DMS53 treated with DMSO at 0.1 percent for 48 hours (cell line): ENCODE measurements at regions not wholly inside any gene's neighbourhood (a gene's known extent, or its start where the extent isn't known, plus 50 kb on each side); places are given as distances from the start of the nearest gene placed in this dataset.
A peak's percentile ranks its signal among the peaks of the same experiment; 100 is the strongest.

Experiments used
- DNase-seq: peaks from one replicate; lab custom pipeline; 2025; ENCODE audit not compliant: unreplicated experiment; lab: John Stamatoyannopoulos, UW

DNA sequence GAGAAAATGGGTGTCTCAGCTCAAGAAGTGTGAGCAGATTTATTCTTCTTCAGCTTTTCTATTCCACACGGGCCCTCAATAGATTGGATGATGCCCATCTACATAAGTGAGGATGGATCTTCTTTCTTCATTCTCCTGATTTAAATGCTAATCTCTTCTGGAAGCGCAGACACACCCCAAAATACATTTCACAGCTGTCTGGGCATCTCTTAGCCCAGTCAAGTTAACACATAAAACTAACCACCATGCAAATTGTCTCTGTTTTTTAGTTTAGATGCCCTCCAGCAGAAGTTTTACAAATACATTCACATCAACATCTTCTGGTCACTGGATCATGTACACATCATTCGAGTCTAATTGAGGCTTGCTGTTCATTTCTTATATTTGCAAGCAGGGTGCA, 249.0 kb upstream of the VCX3A start:
- no peak for DNase-seq

DNA sequence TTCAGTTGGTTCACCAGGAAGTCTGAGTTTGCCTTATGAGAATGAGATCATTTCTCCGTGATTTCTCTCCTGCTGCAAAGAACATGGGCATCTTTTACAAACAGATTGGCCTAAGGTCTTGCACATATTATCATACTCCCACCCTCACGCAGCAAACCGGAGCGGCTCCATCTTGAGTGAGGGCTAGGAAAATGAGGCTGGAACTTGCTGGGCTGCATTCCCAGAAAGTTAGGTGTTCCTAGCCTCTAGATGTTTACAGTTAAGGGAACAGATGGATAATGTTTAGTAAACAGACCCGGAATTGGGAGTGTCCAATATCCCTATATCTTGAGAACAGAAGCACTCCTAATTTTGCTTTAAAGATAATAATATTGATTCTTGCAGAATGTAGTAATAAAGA, 247.9 kb upstream of the VCX3A start:
- DNase-seq, result no peak

DNA sequence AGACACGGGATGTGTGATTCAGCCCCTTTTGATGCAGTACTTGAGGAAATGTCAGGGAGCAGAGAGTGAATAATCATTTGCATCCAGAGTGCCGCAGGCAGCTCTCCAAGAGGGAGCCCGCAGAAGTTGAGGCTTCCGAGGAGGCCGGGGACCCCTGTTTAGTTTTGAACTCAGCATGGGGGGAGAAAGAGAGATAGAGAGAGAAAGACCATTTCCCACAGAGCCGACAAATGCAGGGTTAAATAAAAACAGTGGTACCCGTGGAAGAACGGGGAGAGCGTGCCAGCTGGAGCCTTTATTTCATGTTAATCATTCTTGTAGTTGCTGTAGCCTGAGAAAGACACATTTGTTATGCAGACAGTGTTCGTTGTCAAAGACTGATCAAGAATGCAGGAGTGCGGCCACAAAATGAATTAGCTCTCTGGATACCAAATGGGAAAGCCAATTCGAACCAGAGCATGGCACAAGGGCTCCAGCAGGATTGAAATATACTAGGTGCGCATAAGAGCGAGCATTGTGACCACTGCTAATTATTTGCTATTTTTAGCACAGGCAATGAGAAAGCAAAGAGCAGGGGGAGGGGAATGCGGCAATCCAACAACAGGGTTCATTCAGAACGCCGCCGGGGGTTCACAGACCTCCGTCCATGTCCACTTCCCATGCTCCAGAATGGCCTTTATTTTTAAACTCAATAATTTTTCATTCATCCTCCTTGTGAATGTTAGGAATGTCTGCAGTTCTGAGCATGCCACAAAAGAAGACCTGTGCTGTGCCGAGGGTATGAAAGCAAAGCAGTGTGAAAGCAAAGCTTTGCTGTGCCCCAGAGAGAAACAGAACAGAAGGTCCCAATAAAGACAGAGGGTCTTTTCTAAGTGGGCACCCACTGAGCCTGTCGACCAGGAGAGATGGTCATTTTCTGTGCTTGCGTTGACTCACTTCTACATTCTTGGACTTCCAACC, 243.9 kb upstream of the VCX3A start:
- no peak for DNase-seq

DNA sequence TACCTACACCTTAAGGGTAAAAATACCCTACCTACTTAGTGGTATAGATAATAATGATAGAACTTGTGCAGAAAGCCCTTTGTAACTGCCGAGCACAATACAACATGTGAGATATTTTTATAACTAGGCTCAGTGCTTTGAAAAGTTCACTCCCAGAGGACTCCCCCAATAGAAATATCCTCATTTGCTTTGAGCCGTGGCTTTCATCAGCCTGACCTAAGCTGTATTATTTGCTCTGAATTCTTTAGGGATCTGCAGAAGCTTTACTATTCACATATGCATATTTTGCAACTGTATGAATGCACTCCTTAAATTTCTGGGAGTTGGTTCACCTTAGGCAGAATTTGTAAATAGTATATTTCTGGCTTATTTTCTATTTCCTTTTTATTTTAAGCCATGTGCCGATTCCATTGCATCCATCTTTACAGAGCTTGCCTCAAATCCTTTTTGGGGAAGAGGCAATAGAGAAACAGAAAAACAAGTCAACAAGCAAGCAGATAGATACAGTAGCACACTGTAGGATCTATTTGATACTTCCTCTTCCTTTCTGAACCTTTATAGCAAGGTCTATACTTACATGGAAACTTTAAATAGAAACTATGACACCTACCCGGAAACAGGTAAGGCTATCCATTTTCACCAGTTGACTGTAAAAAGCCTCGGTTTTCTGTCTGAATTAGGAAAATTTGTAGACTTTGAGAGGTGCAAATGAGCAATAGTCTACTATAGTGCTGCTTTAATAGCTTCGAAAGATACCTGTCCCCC, 242.5 kb upstream of the VCX3A start:
- no peak for DNase-seq

DNA sequence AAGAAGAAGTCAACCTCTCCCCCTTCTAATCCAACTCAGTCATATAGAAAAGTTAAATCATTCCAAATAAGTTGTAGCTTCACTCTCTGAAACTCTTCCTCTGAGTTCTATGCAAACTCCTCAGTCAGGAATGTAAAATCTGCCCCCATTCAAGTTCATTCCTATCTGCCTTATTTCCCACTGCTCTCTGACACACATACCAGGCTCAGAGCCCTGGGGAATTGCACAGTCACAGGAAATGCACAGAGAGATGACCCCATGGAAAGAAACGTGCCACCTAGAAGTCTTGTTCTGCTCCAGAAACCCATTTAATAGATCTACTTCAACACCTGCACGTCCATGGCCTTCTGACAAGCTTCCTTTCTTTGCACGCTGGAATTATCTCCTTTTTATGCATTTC, 236.0 kb upstream of the VCX3A start:
- no peak for DNase-seq

DNA sequence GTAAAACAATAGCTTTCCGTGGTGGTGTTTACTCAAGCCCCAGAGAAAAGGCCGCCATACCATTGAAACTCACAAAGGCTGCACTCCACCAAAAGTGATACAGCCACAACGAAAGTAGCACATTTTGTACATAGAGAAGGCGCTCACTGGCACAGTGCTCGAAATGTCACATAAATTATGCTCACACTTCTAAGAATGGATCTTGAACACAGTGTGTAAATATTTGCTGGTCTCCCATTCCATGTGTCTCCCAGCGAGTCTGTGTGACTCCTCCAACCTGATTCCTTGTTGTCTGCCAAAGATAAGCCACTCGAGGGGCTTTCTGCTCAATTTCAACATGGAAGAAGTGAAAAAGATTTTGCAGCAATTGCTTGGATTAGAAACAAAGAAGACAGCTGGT, 234.0 kb upstream of the VCX3A start:
- peak; percentile 10 for DNase-seq

DNA sequence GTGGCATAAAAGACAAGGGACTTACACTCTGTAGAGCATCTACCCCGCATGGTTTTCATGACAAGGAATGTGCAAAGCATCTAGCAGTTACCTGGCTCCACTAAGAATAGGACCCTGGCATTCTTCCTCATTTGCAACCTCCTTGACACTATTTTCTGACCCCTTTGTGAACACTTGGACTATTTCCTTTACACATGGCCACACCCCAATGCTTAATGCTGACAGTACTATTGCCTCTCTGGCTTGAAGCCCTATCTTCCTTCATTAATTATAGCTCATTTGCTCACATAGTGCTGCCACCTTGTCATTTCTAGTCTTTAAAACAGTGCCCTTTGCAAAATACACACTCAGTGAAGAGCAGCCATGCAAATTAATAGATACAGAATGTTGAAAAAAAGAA, 226.3 kb upstream of the VCX3A start:
- DNase-seq, result no peak

DNA sequence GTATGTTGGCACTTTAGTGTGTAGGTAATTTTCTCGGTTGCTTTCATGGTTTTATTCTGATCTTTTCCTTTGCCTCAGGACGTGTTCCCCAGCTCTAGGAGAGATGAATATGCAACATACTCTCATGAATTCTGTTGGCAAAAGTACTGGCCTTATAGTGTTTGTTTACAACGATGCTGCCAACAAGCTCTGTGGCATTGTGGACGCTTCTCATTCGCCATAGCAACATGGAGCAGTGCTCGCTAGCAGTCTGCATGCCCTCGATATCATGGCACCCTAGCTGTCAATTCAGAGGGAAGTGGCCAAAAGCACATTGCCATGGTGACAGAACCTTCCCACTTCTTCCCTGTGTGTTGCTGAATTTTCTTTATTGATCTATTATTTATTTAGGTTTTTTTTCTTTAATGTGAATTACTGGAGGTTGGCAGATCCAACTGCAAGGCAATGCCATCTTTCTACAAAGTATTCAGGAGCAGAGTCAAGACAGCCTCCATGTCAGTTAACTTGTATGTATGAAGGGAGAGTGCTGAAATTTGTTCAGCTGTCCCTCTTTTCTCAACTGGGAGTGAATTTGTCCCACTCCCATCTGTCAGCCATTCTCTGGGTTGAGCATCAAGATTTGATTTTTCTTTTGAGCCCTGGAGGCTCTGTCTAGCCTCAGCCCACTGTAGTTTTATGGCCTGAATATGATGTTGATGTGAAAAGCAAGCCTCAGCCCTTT, 224.9 kb upstream of the VCX3A start:
- DNase-seq, result no peak

DNA sequence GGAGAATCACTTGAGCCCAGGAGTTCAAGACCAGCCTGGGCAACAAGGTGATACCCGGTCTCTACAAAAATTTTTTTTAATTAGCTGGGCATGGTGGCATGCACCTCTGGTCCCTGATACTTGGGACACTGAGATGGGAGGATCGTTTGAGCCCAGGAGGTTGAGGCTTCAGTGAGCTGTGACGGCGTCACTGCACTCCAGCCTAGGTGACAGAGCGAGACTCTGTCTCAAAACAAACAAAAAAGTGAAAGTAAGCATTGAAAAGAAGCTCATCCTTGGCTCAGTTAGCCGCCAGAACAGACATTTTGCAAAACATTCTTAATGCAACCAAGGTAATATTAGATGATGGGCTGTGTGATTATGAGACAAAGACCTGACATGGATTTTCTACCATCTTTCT, 223.3 kb upstream of the VCX3A start:
- no peak for DNase-seq

DNA sequence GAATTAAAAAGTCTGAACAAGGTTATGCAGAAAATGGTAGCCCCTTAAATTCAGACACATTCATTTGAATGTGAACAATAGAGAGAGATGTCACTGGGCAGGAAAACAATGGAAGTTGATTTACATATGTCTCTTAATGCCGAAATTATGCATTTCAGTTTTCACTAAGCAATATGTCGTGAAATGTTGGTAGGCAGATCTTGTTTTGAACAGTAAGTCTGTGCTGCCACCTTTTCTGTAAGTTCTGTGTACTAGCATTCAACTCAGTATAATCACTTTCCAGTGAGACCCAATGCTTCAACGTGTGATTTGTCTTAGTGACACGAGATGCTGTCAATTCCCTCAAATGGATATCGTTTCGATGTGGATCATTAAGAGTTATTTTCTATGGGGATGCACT, 222.7 kb upstream of the VCX3A start:
- DNase-seq, result no peak

DNA sequence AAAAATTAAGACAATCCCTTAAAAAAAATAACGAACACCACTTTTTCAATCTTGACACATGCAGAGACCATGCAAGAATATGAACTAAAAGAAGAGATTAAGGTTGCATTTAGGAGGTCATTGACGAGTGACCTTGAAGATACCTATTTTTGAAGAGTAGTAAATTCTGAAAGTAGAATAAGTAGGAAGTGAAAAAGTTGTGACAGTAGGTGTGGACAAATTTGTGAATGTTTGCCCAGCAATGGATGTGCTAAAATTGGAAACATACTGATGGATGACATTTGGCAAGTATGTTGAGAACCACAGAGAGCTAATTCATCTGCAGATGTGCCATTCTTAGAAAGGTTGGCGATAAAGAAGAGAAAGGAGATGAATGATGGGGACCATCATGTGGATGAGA, 213.7 kb upstream of the VCX3A start:
- DNase-seq, result no peak

DNA sequence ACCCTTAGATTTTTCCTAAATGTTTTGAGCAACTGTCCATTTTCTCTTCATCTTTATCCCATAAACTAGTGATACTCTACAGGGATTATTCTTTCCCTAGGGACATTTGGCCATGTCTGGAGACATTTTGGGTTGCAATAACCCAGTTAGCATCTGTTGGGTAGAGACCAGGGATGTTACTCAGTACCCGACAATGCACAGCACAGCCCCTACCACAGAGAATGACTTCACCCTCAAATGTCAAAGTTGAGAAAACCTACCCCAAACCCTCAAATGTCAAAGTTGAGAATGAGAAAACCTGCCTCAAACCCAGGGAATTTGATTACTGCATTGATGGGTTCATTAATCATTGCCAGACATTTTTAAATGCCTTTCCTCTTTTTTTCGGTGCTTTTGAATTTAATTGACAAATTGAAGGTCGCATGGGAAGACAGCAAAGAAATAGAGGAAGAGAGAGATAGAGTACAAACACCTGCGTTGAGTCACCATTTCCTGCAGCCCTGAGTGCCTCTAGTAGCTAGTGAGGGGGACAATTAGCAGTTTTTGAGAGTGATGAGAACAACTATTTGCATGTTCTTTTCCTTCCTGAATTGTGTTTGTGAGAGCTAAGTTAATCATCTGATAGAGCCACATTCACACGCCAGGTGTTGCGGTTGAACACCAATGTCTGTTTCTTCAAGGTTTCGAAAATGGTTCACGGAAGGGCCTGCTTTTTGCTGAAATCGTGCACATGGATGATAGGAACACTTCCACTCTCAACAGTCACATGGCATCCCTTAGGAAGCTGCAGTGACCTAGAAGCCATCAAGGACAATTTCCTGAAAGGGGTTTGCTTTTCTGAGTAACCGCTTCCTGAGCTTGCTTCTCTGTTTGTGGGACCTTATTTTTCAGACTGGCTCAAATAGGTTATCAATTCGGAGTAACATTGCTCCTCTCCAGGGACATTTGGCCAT, 203.9 kb upstream of the VCX3A start:
- no peak for DNase-seq

DNA sequence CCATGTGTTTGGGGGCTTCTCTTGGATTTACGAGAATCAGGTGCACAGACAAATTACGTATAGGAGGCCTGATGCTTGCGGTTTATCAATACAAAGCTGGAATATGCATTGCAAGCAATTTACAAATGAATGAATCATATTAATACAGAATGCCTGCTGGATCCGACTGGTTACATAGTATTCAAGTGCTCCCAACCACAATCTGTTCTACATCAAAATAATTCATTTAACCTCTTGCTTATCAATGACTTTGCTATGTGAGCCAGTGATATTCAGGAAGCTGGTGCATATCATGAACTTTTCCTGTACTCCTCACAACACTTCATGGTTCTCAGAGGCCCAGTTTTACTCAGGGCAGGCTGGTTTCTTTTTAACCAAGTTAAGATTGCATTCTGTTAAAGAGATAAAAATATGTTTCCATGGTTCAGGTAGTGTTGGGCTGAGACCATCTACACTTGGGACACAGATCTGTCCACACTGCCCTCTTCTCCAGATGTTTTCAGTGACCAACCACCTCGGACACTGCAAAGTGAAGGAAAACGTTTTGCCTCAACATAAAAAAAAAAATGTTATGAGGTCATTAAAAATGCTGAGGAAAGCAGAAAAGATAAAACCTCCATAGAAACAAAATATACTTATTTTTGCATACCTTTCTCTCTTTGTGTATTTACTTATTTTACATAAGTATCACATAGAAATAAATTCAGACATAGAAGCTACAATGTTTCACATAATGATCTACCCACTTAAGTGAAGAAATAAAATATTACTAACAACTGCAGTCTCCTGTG, 200.1 kb upstream of the VCX3A start:
- no peak for DNase-seq

DNA sequence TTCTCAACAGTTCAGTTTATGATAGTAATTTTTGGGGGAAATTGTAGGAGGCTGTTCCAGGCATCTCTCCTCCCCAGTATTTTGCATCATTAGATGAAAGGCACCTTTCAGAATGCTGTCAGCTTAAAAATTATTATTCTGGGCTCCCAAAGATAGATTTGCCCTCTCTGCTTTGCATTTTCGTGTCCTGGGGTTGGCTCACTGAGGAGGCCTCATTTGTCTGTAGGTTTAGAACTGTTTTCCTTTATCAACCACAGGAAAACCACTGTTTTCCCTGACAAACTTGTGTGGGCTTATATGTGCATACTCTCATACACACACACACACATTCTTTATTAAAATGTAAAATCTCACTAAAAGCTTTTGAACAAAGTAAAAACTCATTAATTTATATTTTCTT, 197.2 kb upstream of the VCX3A start:
- DNase-seq, result no peak

DNA sequence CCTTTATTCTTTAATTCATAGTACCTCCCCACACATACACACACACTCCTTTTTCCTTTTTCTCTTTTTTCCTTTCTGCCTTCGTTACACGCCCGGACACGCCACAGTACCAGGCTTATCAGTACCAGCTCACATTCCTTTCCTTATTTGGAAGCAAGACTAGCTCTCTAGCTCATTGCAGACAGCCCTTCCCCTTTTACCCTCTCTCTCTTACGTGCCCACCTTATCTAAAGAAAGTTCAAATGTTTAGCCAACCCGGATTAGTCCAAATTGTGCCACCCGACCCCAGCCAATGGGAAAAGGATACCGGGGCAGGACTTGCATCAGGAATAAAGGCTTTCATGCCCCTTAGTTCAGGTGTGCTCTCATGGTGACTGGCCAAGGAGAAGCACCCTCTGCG, 194.7 kb upstream of the VCX3A start:
- DNase-seq, result no peak

DNA sequence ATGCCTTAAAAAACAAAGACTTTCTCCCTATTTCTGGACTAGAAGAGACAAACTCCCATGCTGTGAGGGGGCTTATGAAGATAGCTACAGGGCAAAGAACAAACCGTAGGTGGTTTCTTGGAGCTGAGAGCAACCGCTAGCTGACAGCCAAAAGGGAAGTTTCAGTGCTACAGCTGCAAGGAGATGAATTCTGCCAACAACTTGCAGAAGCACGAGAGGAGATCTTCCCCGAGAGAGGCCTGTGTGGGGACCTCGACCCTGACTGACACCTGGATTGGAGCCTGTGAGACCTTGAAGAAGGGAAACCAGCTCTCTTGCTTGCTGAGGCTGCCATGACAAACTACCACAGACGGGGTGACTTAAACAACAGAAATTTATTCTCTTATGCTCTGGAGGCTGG, 183.8 kb upstream of the VCX3A start:
- DNase-seq, result no peak

DNA sequence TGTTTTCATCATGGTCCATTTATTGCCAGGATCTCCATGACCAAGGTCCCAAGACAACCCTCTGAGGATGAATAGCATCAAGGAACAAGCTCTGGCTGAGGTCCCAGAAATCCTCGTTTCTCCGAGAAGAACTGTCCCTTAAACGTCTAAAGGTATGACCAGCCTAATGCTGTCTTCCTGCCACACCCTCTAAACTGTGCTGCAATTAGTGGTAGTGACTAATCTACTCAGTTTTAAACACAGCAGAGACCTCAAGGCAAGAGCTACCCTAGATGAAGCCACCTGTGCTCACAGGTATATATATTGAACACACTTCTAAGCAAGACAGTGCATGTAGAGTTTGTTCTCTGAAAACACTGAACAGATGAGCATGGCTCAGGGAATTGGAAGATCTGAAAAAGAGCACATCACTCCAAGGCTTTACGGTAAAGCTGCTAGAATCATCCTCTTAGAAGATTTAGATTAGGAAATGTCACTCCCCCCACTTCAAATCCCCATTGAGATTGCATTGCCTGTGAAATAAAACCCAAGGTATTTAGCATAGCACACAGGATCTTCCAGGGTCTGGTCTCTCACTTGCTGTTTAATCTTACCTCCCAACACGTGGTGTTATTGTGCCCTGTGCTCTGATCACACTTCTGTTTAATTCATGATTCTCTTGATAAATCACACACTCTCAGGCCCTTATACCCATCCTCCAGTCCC, 173.9 kb upstream of the VCX3A start:
- DNase-seq, result no peak

DNA sequence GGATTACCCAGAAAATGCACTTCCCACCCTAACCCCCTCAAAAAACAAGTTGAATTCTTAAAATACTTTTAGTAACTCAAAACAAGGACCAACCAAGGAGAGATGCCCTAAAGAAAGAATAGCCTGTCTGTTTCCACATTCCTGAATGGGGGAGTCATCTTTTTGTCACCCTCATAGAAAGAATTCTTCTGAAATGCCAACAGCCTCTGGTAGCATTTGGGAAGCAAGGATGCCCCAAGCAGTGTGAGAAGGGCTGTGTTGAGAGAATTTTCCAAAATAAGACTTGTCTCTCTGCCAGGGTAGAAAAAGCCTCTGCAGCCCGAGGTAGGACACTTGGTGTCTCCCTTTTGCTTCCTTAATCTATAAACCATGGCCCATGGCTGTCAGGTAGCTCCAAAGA, 173.1 kb upstream of the VCX3A start:
- DNase-seq, result no peak

DNA sequence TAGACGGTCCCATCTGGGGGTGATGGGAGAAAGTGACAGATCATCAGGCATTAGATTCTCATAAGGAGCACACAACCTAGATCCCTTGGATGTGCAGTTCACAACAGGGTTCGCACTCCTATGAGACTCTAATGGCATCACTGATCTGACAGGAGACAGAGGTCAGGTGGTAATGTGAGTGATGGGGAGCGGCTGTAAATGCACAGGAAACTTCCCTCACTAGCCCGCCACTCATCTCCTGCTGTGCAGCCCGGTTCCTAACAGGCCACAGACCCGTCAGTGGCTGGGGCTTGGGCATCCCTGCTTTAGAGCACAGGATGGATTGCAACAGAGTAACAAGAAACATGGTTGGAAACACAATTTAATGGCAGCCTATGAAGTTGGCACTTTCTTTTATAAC, 172.6 kb upstream of the VCX3A start:
- no peak for DNase-seq
